ENCODE measurements at regions not wholly inside any gene's neighbourhood (a gene's known extent, or its start where the extent isn't known, plus 50 kb on each side); places are given as distances from the start of the nearest gene placed in this dataset.

- WGBS, 2 experiments (ENCODE audit: extremely low coverage in 1 of 2, insufficient coverage in 1 of 2, insufficient read length in 1 of 2, insufficient replicate concordance in 2 of 2, low coverage in 1 of 2, low lambda C conversion rate in 2 of 2, missing lambda C conversion rate in 1 of 2) = 90% methylated on average over 4 of the region's 4 CpGs; no CpG with 5 or more reads in 1 of the 2 experiments
- Histone ChIP-seq H3K27me3 (replicated peaks in 1 of 4; ENCODE audit: control insufficient read depth in 3 of 4, extremely low read depth in 1 of 4, insufficient read depth in 3 of 4, low read length in 3 of 4) (no peaks in the 10 kb centered on the region), H3K23me2 (ENCODE audit: low read depth, low read length) (no peaks in the 10 kb centered on the region), H3K4me1 (replicated peaks in 1 of 4; ENCODE audit: control insufficient read depth in 3 of 4, insufficient read depth in 4 of 4, low read length in 3 of 4) (peaks cover 0 to 2% (median 0%) of the 10 kb centered on the region in 4 experiments; a peak in 2 of 7 replicates), H2AFZ (ENCODE audit: low read length) (no peak overlapping the region), H3K79me2 (ENCODE audit: control insufficient read depth in 1 of 2, insufficient read depth in 2 of 2, low read length in 2 of 2) (no peaks in the 10 kb centered on the region), H2BK12ac (ENCODE audit: low read depth, low read length) (no peak overlapping the region), H3K56ac (replicated peaks; ENCODE audit: insufficient read length, low read depth, low read length) (no peak overlapping the region), H3K4me3 (ENCODE audit: extremely low read depth in 1 of 4, insufficient read depth in 2 of 4, low read depth in 3 of 4, low read length in 4 of 4) (no peak overlapping the region), H4K8ac (ENCODE audit: extremely low read depth, insufficient read depth, low read length) (no peak overlapping the region), H3K9ac (replicated peaks in 1 of 4; ENCODE audit: extremely low read depth in 1 of 4, low read depth in 3 of 4, low read length in 3 of 4) (no peak overlapping the region), H3K36me3 (ENCODE audit: control insufficient read depth in 2 of 4, insufficient read depth in 4 of 4, low read length in 3 of 4) (no peaks in the 10 kb centered on the region), H3K4me2 (ENCODE audit: insufficient read depth in 1 of 2, low read depth in 2 of 2, low read length in 2 of 2) (no peak overlapping the region), H2BK20ac (ENCODE audit: low read length) (no peak overlapping the region), H3K14ac (ENCODE audit: insufficient read length) (no peak overlapping the region), H3K27ac (ENCODE audit: low read depth, low read length) (no peak overlapping the region), H3K9me3 (ENCODE audit: insufficient read depth in 2 of 2, low read depth in 1 of 2, low read length in 1 of 2) (no peaks in the 10 kb centered on the region), H4K20me1 (replicated peaks in 1 of 2; ENCODE audit: control insufficient read depth in 1 of 2, insufficient read depth in 2 of 2, low read length in 2 of 2) (no peaks in the 10 kb centered on the region), H3K18ac (ENCODE audit: extremely low read depth, low read length) (no peak overlapping the region), H2AK5ac (ENCODE audit: low read depth, low read length) (no peak overlapping the region), H2BK15ac (ENCODE audit: low read length) (no peak overlapping the region), H3K23ac (ENCODE audit: insufficient read length) (no peak overlapping the region), H3K79me1 (ENCODE audit: low read depth, low read length) (no peaks in the 10 kb centered on the region), H3K4ac (replicated peaks; ENCODE audit: insufficient read length, low read depth, low read length) (no peak overlapping the region), H2BK5ac (ENCODE audit: low read depth, low read length) (no peak overlapping the region), H4K5ac (ENCODE audit: insufficient read length, low read depth, low read length) (no peak overlapping the region), H2BK120ac (replicated peaks; ENCODE audit: low read depth, low read length) (no peak overlapping the region), H4K91ac (replicated peaks; ENCODE audit: insufficient read length, low read length) (no peak overlapping the region)
- FAIRE-seq = no peak
- ChIA-PET POLR2A (ENCODE audit: partially characterized antibody) (no interaction called here), CTCF (ENCODE audit: partially characterized antibody) (no interaction called here)
- DNase-seq (ENCODE audit: low read depth in 1 of 2, low spot score in 2 of 2) = no peak
- no peak for TF ChIP-seq CREB1 (IDR thresholded peaks at IDR 0.05)
- TF ChIP-seq TAF1 (IDR thresholded peaks at IDR 0.05; ENCODE audit: low read depth, low read length) = no peak
- no peak for TF ChIP-seq SAP30 (IDR thresholded peaks at IDR 0.05; ENCODE audit: insufficient read depth, insufficient replicate concordance, low read length)
- no peak for TF ChIP-seq BACH1 (IDR thresholded peaks at IDR 0.05; ENCODE audit: low read length)
- no peak for TF ChIP-seq PHF8 (conservative IDR thresholded peaks at IDR 0.05; ENCODE audit: low read depth, low read length)
- TF ChIP-seq JUND (IDR thresholded peaks at IDR 0.05; ENCODE audit: low read length) = no peak
- TF ChIP-seq SIX5 (IDR thresholded peaks at IDR 0.05; ENCODE audit: low read depth, low read length) = no peak
- TF ChIP-seq ATF3 (IDR thresholded peaks at IDR 0.05; ENCODE audit: insufficient read depth, low read depth, low read length) = no peak
- no peak for TF ChIP-seq SP1 (IDR thresholded peaks at IDR 0.05; ENCODE audit: low read depth, low read length)
- no peak for TF ChIP-seq BRCA1 (IDR thresholded peaks at IDR 0.05; ENCODE audit: low read depth, low read length)
- TF ChIP-seq BCL11A (IDR thresholded peaks at IDR 0.05; ENCODE audit: low read depth in 2 of 2, low read length in 2 of 2) = no peak
- no peak for TF ChIP-seq GABPA (IDR thresholded peaks at IDR 0.05; ENCODE audit: borderline replicate concordance, insufficient read depth, low read length)
- TF ChIP-seq NRF1 (IDR thresholded peaks at IDR 0.05; ENCODE audit: low read depth, low read length) = no peak
- no peak for TF ChIP-seq KDM5A (IDR thresholded peaks at IDR 0.05; ENCODE audit: low read length)
Measured at GRCh38 chr2:106020032-106020431, 174.1 kb downstream of the UXS1 start.

Measured in H1 (cell line).